ENCODE measurements at regions not wholly inside any gene's neighbourhood (a gene's known extent, or its start where the extent isn't known, plus 50 kb on each side); places are given as distances from the start of the nearest gene placed in this dataset.

GRCh38 chr4:129314781-129315180 is 218.8 kb downstream of the C4orf33 start:
- Histone ChIP-seq H3K9ac (ENCODE audit: control insufficient read depth, insufficient read depth, low read length) (no peak overlapping the region), H3K79me2 (ENCODE audit: control insufficient read depth, insufficient read depth, low read length) (no peaks in the 10 kb centered on the region), H3K4me3 (no peak overlapping the region), H3K27ac (ENCODE audit: control insufficient read depth, insufficient read depth) (no peak overlapping the region), H3K4me1 (ENCODE audit: control insufficient read depth, insufficient read depth, low read length) (no peaks in the 10 kb centered on the region), H2AFZ (ENCODE audit: control insufficient read depth, low read depth, low read length) (no peak overlapping the region), H3K36me3 (ENCODE audit: control insufficient read depth in 2 of 2, insufficient read depth in 2 of 2, low read length in 1 of 2) (no peaks in the 10 kb centered on the region), H3K9me3 (replicated peaks; ENCODE audit: control insufficient read depth, insufficient read depth, low read length) (no peaks in the 10 kb centered on the region), H3K27me3 (replicated peaks in 1 of 2; ENCODE audit: control insufficient read depth in 2 of 2, insufficient read depth in 2 of 2, low read length in 1 of 2) (no peaks in the 10 kb centered on the region), H3K4me2 (ENCODE audit: control insufficient read depth, insufficient read depth) (no peak overlapping the region), H4K20me1 (ENCODE audit: control insufficient read depth, insufficient read depth) (no peaks in the 10 kb centered on the region)
- BruUV-seq (replicated peaks) = no TSS peak
- 75% methylated on average over 2 of the region's 2 CpGs for WGBS (ENCODE audit: insufficient coverage, insufficient replicate concordance, low lambda C conversion rate, missing lambda C conversion rate)
- TF ChIP-seq CTCF (IDR thresholded peaks at IDR 0.05 in 2 of 3, conservative IDR thresholded peaks at IDR 0.05 in 1 of 3; ENCODE audit: control insufficient read depth in 2 of 3, extremely low read depth in 1 of 3, insufficient read depth in 1 of 3, low read depth in 3 of 3, low read length in 3 of 3) = no peak
- TF ChIP-seq TAF1 (IDR thresholded peaks at IDR 0.05; ENCODE audit: borderline replicate concordance, low read depth, low read length) = no peak
- no peak for TF ChIP-seq USF2 (IDR thresholded peaks at IDR 0.05; ENCODE audit: borderline replicate concordance, low read depth, low read length)
- TF ChIP-seq ATF2 (IDR thresholded peaks at IDR 0.05; ENCODE audit: low read length) = no peak
- no peak for TF ChIP-seq E2F8 (IDR thresholded peaks at IDR 0.05; ENCODE audit: low read depth, partially characterized antibody)
- no peak for TF ChIP-seq EED (IDR thresholded peaks at IDR 0.05; ENCODE audit: low read depth)
- no peak for TF ChIP-seq KLF5 (IDR thresholded peaks at IDR 0.05; ENCODE audit: partially characterized antibody)
- no peak for TF ChIP-seq CHD2 (IDR thresholded peaks at IDR 0.05; ENCODE audit: borderline replicate concordance, low read depth, low read length)
- TF ChIP-seq BMI1 (IDR thresholded peaks at IDR 0.05; ENCODE audit: borderline replicate concordance) = no peak
- TF ChIP-seq MEF2A (IDR thresholded peaks at IDR 0.05; ENCODE audit: insufficient read depth, low read depth, low read length) = no peak
- no peak for TF ChIP-seq TCF12 (IDR thresholded peaks at IDR 0.05; ENCODE audit: low read depth, low read length)
- no peak for TF ChIP-seq NRF1 (conservative IDR thresholded peaks at IDR 0.05; ENCODE audit: low read depth, low read length)
- no peak for TF ChIP-seq FOXK2 (IDR thresholded peaks at IDR 0.05)
- no peak for TF ChIP-seq POLR2AphosphoS2 (IDR thresholded peaks at IDR 0.05; ENCODE audit: low read depth, low read length)
- TF ChIP-seq SREBF1 (IDR thresholded peaks at IDR 0.05; ENCODE audit: low read length) = no peak
- POLR2A ChIA-PET = interaction anchor here (0.6 kb wide), 1 partner anchor 612 kb away, joined by 5 read pairs; no protein-coding TSS in a partner anchor
- no peak for FAIRE-seq
- intact Hi-C loops (cut with micrococcal nuclease; ENCODE audit: unreplicated experiment) (no loop called here), in situ Hi-C loops (cut with MboI) (no loop called here)
- ATAC-seq = no peak
- no peak for DNase-seq (ENCODE audit: low read depth, low spot score)
- RAD21 ChIA-PET (ENCODE audit: unreplicated experiment) = no interaction called here
- CTCF ChIA-PET = no interaction called here
- SMC1A ChIA-PET (ENCODE audit: uncharacterized antibody, unreplicated experiment) = no interaction called here

Data from GM12878 (cell line).